ENCODE measurements at regions not wholly inside any gene's neighbourhood (a gene's known extent, or its start where the extent isn't known, plus 50 kb on each side); places are given as distances from the start of the nearest gene placed in this dataset.

- in situ Hi-C loops (cut with HindIII; ENCODE audit: extremely low pct_ligation_motif_present, low pct_unique_long_range_greater_than_20kb) (no loop called here), intact Hi-C loops (cut with micrococcal nuclease; ENCODE audit: unreplicated experiment) (no loop called here)
Observed at GRCh38 chr5:8685704-8686103, 816.8 kb downstream of the MTRR start.

GRCh38 chr5:8686707-8687106 lies 817.8 kb downstream of the MTRR start:
- Histone ChIP-seq H3K9ac (ENCODE audit: insufficient read depth, low read depth, low read length) (no peak overlapping the region), H3K36me3 (replicated peaks in 1 of 2; ENCODE audit: control insufficient read depth in 1 of 2, insufficient read depth in 2 of 2, low read length in 2 of 2) (no peaks in the 10 kb centered on the region), H3K27ac (ENCODE audit: extremely low read length, insufficient read depth, low read length) (no peak overlapping the region), H3K79me2 (ENCODE audit: insufficient read depth, low read length) (no peaks in the 10 kb centered on the region), H3K9me3 (ENCODE audit: low read length) (peaks cover 59% of the 10 kb centered on the region), H3K27me3 (ENCODE audit: control insufficient read depth in 1 of 2, insufficient read depth in 2 of 2, low read length in 2 of 2) (no peaks in the 10 kb centered on the region), H3K4me2 (ENCODE audit: low read depth, low read length) (no peak overlapping the region), H4K20me1 (ENCODE audit: insufficient read depth, low read length) (no peaks in the 10 kb centered on the region), H3K4me1 (ENCODE audit: insufficient read depth, low read length) (no peaks in the 10 kb centered on the region), H3K4me3 (replicated peaks in 1 of 3; ENCODE audit: insufficient read depth in 1 of 3, low read depth in 2 of 3, low read length in 3 of 3) (no peak overlapping the region), H2AFZ (ENCODE audit: low read length) (no peak overlapping the region)
- in situ Hi-C loops (cut with HindIII; ENCODE audit: extremely low pct_ligation_motif_present, low pct_unique_long_range_greater_than_20kb): no loop called here
- DNase-seq (ENCODE audit: low spot score) (no peak), ATAC-seq (no peak), FAIRE-seq (no peak)
- POLR2A ChIA-PET: no interaction called here
- 0% methylated on average over 2 of the region's 2 CpGs for WGBS (ENCODE audit: low lambda C conversion rate)
- CTCF ChIA-PET (ENCODE audit: low intra/inter-chr PET ratio, low total read pairs): no interaction called here
- BruUV-seq (replicated peaks): no TSS peak
- intact Hi-C loops (cut with micrococcal nuclease; ENCODE audit: unreplicated experiment): no loop called here
- TF ChIP-seq MAFF (IDR thresholded peaks at IDR 0.05; ENCODE audit: low read depth, low read length) (no peak), FOXO1 (CRISPR knock-in tag; IDR thresholded peaks at IDR 0.05) (no peak), ZEB1 (IDR thresholded peaks at IDR 0.05; ENCODE audit: insufficient replicate concordance, low read depth) (no peak), KDM5A (IDR thresholded peaks at IDR 0.05; ENCODE audit: borderline replicate concordance, low read length) (no peak), ZNF607 (CRISPR knock-in tag; IDR thresholded peaks at IDR 0.05; ENCODE audit: borderline replicate concordance) (no peak), STAT5B (CRISPR knock-in tag; IDR thresholded peaks at IDR 0.05) (no peak), AGO1 (IDR thresholded peaks at IDR 0.05; ENCODE audit: low read depth, low read length, poor library complexity, severe bottlenecking) (no peak), CCDC6 (CRISPR knock-in tag; IDR thresholded peaks at IDR 0.05) (no peak), NCOA2 (CRISPR knock-in tag; IDR thresholded peaks at IDR 0.05) (no peak), CHCHD3 (CRISPR knock-in tag; IDR thresholded peaks at IDR 0.05) (no peak), ZNF274 (CRISPR knock-in tag; IDR thresholded peaks at IDR 0.05) (no peak), ZNF143 (CRISPR knock-in tag; IDR thresholded peaks at IDR 0.05) (no peak), KDM5B (CRISPR knock-in tag; IDR thresholded peaks at IDR 0.05; ENCODE audit: borderline replicate concordance) (no peak), FOXA3 (CRISPR knock-in tag; IDR thresholded peaks at IDR 0.05) (no peak), CERS6 (CRISPR knock-in tag; IDR thresholded peaks at IDR 0.05) (no peak)

More at GRCh38 chr5:8685704-8686103, 816.8 kb downstream of the MTRR start:
- no peaks in the 10 kb centered on the region for H3K27me3 ChIP-seq (ENCODE audit: control insufficient read depth in 1 of 2, insufficient read depth in 2 of 2, low read length in 2 of 2)
- no peak overlapping the region for H3K4me3 ChIP-seq (replicated peaks in 1 of 3; ENCODE audit: insufficient read depth in 1 of 3, low read depth in 2 of 3, low read length in 3 of 3)
- H3K4me2 ChIP-seq (ENCODE audit: low read depth, low read length): no peak overlapping the region
- H3K9me3 ChIP-seq (ENCODE audit: low read length): peaks cover 59% of the 10 kb centered on the region
- TF ChIP-seq CREM (IDR thresholded peaks at IDR 0.05) (no peak), CREM (CRISPR knock-in tag; IDR thresholded peaks at IDR 0.05) (no peak)
- H4K20me1 ChIP-seq (ENCODE audit: insufficient read depth, low read length): no peaks in the 10 kb centered on the region
- H3K27ac ChIP-seq (ENCODE audit: extremely low read length, insufficient read depth, low read length): no peak overlapping the region
- ChIA-PET CTCF (ENCODE audit: low intra/inter-chr PET ratio, low total read pairs) (no interaction called here), POLR2A (no interaction called here)
- H3K79me2 ChIP-seq (ENCODE audit: insufficient read depth, low read length): no peaks in the 10 kb centered on the region
- no peak for FAIRE-seq
- no peaks in the 10 kb centered on the region for H3K4me1 ChIP-seq (ENCODE audit: insufficient read depth, low read length)
- H2AFZ ChIP-seq (ENCODE audit: low read length): no peak overlapping the region
- H3K9ac ChIP-seq (ENCODE audit: insufficient read depth, low read depth, low read length): no peak overlapping the region
- no peak for DNase-seq (ENCODE audit: low spot score)
- no TSS peak for BruUV-seq (replicated peaks)
- WGBS (ENCODE audit: low lambda C conversion rate): 0% methylated on average over 2 of the region's 2 CpGs
- no peak for ATAC-seq
- no peaks in the 10 kb centered on the region for H3K36me3 ChIP-seq (replicated peaks in 1 of 2; ENCODE audit: control insufficient read depth in 1 of 2, insufficient read depth in 2 of 2, low read length in 2 of 2)
